ENCODE measurements at regions not wholly inside any gene's neighbourhood (a gene's known extent, or its start where the extent isn't known, plus 50 kb on each side); places are given as distances from the start of the nearest gene placed in this dataset.

DNA sequence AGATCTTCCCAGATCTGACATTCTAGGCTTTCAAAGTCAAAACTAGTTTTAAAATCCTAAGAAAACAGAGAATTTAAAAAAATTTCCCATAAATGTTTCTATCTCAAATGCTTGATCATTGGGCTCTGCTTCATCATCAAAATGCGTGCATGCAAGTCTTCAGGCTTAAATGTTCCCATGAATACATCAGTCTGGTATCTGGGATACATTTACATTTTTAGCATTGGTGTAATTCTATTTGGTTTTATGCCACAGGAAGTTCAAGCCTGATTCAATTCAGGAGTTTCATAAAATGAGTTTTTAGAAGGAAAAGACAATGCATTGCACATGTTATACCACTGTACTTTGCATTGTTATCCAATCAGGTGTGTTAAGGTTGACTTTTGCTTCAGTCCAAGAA is 336.4 kb downstream of the PCNX1 start (continued):
- TF ChIP-seq, protein P1, sequence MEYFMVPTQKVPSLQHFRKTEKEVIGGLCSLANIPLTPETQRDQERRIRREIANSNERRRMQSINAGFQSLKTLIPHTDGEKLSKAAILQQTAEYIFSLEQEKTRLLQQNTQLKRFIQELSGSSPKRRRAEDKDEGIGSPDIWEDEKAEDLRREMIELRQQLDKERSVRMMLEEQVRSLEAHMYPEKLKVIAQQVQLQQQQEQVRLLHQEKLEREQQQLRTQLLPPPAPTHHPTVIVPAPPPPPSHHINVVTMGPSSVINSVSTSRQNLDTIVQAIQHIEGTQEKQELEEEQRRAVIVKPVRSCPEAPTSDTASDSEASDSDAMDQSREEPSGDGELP (CRISPR knock-in tag; IDR thresholded peaks at IDR 0.05; ENCODE audit: borderline replicate concordance) = no peak
- no peak for TF ChIP-seq HDAC3 (IDR thresholded peaks at IDR 0.05; ENCODE audit: borderline replicate concordance, partially characterized antibody)
- no peak for TF ChIP-seq BCL6 (CRISPR knock-in tag; IDR thresholded peaks at IDR 0.05)
- no peak for TF ChIP-seq TRIM28 (IDR thresholded peaks at IDR 0.05)
- TF ChIP-seq MYBL2 (IDR thresholded peaks at IDR 0.05; ENCODE audit: low read depth) = no peak
- TF ChIP-seq MYBL2 (CRISPR knock-in tag; IDR thresholded peaks at IDR 0.05; ENCODE audit: borderline replicate concordance) = no peak

DNA sequence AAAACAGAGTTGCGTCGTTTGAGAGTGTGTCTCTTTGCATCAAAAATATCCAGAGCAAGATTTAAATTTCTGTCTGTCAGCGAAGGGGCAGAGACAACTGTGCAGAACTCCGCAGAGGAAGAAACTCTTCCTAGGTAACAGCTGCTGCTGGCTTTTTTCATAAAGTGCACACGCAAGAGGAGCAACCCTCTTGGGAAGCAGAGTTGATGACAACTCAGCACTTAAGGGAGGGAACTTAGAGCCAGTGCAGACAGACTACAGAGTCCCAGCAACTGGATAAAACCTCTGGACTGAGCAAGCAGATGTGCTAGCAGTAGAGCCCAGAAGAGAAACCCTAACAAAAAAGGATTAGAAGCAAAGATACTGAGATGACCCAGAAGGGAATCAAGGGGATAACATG is 337.1 kb downstream of the PCNX1 start:
- intact Hi-C loops (cut with micrococcal nuclease) = no loop called here
- ATAC-seq (no peak), DNase-seq (ENCODE audit: extremely low read depth in 1 of 4, low spot score in 3 of 4) (no peak), FAIRE-seq (no peak)
- Histone ChIP-seq H3K9me3 (replicated peaks; ENCODE audit: control insufficient read depth, insufficient read depth, low read depth, low read length) (no peaks in the 10 kb centered on the region), H3K9me1 (ENCODE audit: control insufficient read depth, insufficient read depth, low read length) (no peaks in the 10 kb centered on the region), H3K36me3 (ENCODE audit: control insufficient read depth, insufficient read depth, low read length) (no peaks in the 10 kb centered on the region), H3K79me2 (ENCODE audit: control insufficient read depth, insufficient read depth, low read length) (no peaks in the 10 kb centered on the region), H3K27ac (ENCODE audit: extremely low read depth, low read depth, low read length) (no peak overlapping the region), H3K9ac (ENCODE audit: insufficient read depth in 1 of 2, low read depth in 2 of 2, low read length in 2 of 2) (no peak overlapping the region), H4K20me1 (replicated peaks; ENCODE audit: control insufficient read depth, insufficient read depth, low read length) (no peaks in the 10 kb centered on the region), H2AFZ (ENCODE audit: low read depth, low read length) (no peak overlapping the region), H3K4me1 (replicated peaks in 1 of 2; ENCODE audit: control insufficient read depth in 2 of 2, insufficient read depth in 2 of 2, low read length in 2 of 2) (no peaks in the 10 kb centered on the region), H3K4me2 (ENCODE audit: insufficient read depth, low read length) (no peak overlapping the region), H3K4me3 (no peak overlapping the region), H3K27me3 (ENCODE audit: control insufficient read depth in 2 of 2, insufficient read depth in 2 of 2, low read length in 2 of 2) (no peaks in the 10 kb centered on the region)
- TF ChIP-seq MBD2 (IDR thresholded peaks at IDR 0.05; ENCODE audit: borderline replicate concordance, low read depth) (no peak), ELF4 (CRISPR knock-in tag; IDR thresholded peaks at IDR 0.05) (no peak), NFE2 (IDR thresholded peaks at IDR 0.05; ENCODE audit: low read depth) (no peak), RB1 (IDR thresholded peaks at IDR 0.05; ENCODE audit: low read depth) (no peak), BRCA1 (IDR thresholded peaks at IDR 0.05) (no peak), BRCA1 (CRISPR knock-in tag; IDR thresholded peaks at IDR 0.05) (no peak), SRSF9 (IDR thresholded peaks at IDR 0.05; ENCODE audit: borderline replicate concordance, low read depth, low read length) (no peak)
- TF ChIP-seq, protein P2, sequence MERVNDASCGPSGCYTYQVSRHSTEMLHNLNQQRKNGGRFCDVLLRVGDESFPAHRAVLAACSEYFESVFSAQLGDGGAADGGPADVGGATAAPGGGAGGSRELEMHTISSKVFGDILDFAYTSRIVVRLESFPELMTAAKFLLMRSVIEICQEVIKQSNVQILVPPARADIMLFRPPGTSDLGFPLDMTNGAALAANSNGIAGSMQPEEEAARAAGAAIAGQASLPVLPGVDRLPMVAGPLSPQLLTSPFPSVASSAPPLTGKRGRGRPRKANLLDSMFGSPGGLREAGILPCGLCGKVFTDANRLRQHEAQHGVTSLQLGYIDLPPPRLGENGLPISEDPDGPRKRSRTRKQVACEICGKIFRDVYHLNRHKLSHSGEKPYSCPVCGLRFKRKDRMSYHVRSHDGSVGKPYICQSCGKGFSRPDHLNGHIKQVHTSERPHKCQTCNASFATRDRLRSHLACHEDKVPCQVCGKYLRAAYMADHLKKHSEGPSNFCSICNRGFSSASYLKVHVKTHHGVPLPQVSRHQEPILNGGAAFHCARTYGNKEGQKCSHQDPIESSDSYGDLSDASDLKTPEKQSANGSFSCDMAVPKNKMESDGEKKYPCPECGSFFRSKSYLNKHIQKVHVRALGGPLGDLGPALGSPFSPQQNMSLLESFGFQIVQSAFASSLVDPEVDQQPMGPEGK (CRISPR knock-in tag; IDR thresholded peaks at IDR 0.05; ENCODE audit: borderline replicate concordance) = no peak
- TF ChIP-seq, protein P3, sequence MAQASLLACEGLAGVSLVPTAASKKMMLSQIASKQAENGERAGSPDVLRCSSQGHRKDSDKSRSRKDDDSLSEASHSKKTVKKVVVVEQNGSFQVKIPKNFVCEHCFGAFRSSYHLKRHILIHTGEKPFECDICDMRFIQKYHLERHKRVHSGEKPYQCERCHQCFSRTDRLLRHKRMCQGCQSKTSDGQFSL (CRISPR knock-in tag; IDR thresholded peaks at IDR 0.05) = no peak
- TF ChIP-seq, protein P3 (tag; IDR thresholded peaks at IDR 0.05) = no peak
- ChIA-PET CTCF (ENCODE audit: low intra/inter-chr PET ratio) (no interaction called here), POLR2A (no interaction called here)
- BruUV-seq (replicated peaks) = no TSS peak
- in situ Hi-C loops (cut with MboI) = no loop called here
- 15% methylated on average over 5 of the region's 5 CpGs for WGBS (ENCODE audit: insufficient coverage, low coverage, missing lambda C conversion rate)

All from K562 (cell line).